NCI-H345 treated with DMSO at 0.1 percent for 48 hours (cell line): ENCODE measurements at regions not wholly inside any gene's neighbourhood (a gene's known extent, or its start where the extent isn't known, plus 50 kb on each side); places are given as distances from the start of the nearest gene placed in this dataset.

ENCODE experiments used
- DNase-seq: peaks from one replicate; lab custom pipeline; 2025; ENCODE audit not compliant: unreplicated experiment; lab: John Stamatoyannopoulos, UW

DNA sequence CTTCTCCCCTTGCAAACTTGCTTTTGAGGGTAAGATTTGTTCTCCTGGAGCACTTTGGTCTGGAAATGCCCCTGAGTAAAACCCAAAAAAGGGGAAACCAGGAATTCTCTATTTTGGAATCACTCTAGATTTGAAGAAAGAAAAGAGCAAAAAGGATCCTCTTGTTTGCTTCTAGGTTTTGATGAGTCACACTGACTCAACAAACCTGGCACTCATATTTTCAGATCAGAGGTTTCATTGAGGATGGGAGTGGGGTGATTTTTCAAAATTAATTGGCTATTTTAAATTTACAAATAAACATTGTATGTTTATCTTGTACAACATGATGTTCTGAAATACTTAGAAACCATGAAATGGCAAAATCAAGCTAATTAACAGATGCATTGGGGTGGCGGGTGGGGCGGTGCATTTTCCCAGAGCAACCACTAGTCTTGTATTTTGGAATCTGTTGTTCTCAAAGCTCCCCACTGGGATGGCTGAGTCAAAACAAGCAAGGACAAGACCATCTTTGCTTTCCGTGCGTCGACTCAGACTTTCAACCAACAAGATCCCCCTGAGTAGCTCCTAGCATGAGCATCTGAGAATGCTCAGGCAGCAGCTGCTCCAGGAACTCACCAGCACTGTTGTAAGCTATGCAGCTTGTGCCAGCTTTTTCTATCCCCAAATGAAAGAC lies 451.4 kb downstream of the WDR72 start:
- DNase-seq, result no peak

DNA sequence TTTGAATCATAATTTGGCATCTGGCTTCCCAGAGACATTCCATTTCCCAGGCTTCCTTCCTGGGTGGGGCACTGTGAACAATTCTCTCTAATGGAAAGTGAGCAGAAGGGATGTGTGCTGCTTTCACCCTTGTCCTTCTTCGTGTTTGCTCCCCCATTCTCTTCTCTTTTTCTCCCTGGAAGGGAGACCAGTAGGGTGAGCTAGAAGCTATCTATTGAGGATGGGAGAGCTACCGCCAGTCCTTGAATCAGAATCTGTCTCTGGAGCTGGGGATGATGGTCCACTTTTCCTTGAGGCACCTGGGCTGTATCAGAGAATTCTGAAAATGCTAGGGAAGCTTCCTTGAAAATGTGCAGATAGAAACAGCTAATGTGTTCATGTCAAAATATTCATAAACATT lies 453.9 kb downstream of the WDR72 start:
- no peak for DNase-seq

DNA sequence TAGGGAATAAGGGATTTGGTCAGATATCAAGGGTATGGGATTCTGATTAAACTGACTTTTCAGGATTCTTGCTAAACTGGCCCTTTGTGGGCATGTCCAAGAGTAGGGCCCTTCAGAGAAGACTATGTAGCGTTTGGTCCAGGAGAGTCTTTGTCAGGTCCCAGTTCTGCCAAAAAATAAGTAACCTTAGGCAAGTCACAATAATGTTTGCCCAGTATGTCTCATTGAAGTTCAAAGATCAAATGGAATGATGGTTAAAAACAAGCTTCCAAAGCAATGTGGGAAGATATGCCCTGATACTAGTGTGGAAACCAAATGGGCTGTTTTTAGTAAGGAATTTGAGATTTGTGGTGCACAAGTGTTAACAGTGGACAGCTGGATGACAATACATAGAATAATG lies 454.4 kb downstream of the WDR72 start:
- no peak for DNase-seq

DNA sequence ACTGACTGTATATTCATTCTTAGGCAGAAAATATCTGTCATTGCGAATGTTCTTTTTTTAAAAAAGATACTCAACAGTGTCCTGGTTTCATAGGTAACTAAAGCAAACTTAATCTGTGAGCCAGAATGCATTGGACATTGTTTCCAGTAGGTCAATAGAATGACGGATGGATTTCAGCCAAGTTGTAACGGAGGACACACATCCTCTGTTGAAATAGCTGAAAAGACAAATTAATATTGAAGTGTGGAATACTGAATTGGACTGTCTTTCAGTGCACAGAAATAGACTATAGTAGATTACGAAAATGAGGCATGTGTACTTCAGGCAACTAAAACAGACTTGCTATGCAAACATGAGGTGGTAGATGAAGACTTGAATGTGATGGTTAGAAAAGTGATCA lies 461.6 kb downstream of the WDR72 start:
- no peak for DNase-seq

DNA sequence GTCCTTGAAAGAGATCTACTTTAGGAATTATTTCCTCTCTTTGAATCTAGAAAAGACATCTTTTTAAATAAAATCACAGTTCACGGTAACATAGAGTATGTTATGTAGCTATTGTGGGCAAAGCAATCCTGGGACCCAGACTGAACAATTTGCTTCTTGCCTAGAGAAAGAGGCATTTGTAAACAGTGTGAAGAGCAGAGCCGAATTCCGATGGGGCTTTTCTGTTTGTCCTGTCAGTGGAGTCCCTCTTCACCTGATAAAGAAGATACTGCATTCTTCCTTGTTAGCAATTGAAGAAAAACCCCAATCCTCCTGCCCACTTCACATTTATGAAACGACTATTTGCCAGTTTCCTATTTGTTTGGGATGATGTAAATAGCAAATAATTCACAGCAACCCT lies 462.9 kb downstream of the WDR72 start:
- DNase-seq, result no peak

DNA sequence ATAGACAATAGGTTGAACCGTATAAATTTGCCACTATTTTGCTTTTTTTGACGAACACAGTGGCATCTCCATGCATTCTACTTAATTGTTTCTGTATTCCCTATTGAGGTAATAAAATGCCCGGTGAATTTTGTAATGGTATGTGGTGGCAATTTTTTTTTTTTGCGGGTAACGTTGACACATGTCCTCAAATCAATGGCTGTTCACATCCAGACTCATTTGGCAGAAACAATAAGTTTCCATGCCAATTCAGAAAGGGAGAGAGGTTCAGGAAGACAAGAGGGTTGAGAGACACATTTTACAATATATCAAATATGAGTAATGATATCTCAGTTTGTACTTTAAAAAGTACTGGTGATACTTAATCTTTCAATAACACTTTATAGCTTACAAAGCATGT lies 463.9 kb downstream of the WDR72 start:
- no peak for DNase-seq

DNA sequence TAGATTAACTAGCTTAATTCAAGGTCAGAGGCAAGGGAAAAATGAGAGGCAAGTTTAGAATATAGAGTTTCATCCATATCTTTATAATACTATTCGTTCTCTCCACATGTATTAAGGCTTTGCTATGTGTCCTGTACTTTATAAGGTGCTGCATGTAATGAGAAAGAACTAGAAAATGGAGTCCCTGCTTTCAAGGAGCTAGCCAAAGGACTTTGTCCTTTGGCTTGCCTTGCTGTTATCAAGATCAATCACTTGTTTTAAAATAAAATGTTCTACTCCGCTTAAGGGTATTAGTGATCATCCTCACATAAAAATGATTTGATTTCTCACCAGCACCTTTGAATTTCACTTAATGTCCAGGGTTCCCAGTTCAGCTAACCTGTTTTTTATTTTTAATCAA lies 470.9 kb downstream of the WDR72 start:
- DNase-seq, result no peak

DNA sequence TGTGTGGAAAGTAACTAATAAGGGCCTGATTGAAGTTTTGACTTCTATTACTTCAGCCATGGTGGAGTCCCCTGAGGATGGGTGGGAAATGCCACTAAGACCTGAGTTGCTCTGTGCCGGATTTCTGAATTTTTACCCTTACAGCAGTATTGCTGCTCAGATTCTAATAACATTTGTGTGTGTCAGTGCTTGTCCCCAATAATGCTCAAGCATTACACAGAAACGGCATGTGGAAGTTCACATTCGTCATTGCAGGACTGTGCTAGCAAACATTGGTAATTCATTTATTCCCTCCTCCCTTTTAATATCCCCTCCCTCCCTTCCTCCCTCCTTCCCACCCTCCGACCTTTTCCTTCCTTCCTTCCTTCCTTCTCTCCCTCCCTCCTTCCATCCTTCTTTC lies 484.5 kb upstream of the ONECUT1 start:
- DNase-seq, result no peak

DNA sequence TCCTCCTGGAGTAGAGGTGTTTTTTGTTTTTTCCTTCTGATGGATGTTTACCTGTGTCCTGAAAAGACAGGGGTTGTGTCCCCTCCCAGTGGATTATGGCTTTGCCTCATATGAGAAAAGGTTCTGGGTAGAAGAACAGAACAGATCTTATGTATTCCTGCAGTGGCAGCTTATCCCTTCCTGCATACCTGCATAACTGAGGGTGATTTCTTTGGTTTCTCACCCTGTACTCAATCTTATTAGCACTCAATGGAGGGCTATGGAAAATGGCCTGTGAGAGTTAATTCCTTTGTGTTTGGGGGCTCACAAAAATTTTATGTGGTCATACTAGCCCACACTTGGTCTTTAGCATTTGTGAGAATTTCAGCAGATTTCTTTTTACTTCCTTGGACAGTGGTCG lies 482.0 kb upstream of the ONECUT1 start:
- DNase-seq, result no peak

DNA sequence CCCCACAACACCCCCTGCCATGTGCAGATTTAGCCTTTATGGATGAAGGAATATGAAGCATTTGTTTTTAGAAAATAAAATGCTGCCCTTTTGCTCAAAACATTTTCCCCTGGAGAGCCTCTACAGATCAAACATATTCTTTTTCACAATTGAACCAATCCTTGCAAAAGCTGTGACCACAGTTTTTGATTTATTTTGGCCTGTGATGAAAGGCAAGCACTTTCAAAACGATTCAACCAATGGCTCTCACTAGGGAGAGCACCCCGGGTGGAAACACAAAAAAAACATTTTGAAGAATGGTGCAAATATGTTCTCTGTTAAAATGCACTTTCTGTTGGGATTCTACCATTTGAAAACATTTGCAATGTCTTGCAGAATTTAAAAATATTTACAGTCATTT lies 476.0 kb upstream of the ONECUT1 start:
- DNase-seq, result no peak

DNA sequence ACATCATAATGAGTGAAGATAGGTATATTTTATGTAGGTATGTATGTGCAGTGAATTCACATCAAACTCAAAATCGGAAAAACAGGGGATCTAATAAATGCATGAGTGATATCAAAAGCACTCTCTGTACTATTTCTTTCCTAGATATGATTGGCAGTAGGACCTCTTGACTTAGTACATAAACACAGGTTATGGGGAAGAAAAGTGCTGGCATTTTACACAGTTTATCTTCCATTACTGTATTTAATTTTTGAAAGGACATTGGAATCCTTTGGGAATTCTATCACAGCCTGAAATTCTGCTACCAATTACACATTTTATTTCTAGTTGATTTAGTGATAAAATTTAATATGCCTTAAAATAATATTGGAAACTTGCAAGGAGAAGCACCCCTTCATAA lies 470.5 kb upstream of the ONECUT1 start:
- no peak for DNase-seq

DNA sequence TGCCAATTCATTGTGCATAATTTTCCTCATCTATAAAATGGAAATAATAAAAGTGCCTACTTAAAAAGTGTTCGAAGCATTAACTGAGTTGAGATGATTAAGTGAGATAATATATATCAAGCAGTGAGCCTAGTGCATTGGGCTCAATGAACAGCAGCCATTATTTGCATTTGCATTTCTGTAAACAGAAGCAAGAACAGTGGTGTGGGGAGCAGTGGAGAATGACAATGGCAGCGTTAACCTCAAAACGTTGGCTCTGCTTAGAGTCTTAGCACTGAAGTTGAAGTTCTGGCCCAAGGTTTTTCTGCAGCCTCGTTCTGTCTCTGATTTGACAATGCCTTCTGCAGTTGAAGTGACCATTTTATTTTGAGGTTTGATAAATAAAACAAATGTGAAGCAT lies 466.3 kb upstream of the ONECUT1 start:
- no peak for DNase-seq

DNA sequence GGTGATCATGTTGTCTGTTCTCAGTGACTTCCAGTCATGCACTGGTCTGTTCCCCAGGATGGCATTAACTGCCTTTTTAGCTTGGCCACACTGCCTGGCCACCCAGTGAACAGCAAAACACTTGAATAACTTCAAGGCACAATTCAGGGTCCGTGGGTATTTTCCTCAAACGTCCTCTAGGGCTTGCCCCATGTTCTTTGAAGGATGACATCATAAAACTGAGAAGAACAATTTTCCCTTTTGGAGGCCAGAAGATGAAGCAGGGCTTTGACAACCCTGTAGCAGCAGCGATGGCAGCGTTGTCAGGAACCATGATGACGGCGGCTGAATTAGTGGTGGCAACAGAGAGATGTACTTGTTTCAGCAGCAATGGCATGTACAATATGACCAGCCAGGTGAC lies 465.9 kb upstream of the ONECUT1 start:
- DNase-seq, result no peak

DNA sequence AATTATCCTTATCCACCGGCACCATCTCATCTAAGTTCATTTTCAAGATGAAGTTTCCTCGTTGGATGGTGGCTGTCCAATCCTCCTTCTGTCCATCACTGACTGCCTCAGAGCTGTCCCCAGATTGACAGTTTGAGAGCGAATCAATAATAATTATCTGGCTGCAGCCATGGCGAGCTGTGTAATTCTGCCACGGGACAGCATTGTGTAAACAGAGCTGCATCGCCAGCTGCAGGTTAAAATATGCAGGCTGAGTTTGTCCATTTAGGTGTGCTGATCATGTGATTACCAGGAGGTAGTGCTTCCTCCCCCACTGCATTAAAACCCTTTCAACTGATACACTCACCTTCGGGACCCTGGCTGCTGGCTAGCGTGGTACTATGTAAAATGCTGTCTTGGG lies 461.9 kb upstream of the ONECUT1 start:
- peak; percentile 2 for DNase-seq

DNA sequence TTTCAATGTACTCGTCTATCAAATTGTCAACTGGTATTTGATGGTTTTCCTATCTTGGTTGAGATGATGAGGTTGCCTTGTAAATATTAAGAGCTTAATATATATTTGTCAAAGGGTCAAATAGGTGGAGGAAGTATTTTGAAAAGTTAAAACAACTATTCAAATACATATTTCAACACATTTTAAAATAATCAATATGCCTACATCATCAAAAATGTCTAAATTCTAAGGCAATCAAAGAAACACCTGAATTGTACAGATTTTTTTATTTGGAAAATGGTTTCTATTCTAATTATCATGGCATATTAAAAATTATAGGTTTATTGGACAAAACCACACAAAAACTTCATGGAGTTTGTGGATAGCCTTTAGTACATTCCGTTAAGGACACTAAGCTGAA lies 461.4 kb upstream of the ONECUT1 start:
- no peak for DNase-seq

DNA sequence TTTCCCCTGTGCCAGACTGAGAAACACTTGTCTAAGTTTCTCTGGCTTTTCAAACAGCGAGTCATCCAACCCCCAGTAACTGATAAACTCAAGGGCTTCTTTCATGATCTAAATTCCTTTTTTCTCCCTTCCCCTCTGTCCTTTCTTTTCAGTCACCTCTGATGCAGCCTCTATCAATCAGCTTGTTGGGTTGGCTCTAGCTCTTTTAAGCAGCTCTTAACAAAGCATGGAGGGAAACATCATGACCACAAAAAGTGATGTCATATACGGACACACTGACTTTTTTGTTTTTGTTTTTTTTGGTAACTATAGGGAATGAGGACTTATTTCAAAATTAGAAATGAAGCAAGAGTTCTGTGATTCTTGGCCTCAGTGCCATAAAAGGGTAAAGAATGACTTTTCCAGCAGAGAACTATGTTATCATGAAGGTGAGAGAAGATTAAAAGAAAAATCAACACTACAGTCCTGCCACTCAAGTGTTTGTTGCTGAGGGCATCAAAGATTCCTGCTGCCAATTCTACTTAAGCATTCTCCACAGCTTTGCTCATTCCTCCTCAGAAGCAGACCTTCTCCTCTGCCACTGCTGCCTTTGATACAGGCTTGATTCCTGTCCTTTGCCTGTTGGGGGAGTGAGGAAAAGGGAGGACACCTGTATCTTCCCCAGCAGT lies 457.0 kb upstream of the ONECUT1 start:
- no peak for DNase-seq

DNA sequence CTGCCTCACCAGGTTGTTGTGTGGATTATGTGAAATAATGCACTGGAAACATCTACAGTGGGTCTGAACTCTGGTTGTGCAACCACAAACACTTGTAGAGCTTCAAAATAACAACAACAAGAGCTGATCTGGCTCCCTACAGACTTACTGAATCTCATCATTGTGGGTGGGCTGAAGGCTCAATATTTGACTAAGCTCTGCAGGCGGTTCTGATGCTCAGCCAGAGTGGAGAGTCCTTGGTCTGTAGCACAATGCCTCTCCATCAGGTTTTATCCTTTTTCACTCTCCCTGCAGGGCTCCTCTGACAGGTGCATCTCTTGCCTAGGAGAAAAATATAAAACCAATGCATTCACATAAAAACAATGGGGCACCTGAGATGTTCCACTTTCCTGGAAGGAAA lies 456.3 kb upstream of the ONECUT1 start:
- DNase-seq, result peak; percentile 79

DNA sequence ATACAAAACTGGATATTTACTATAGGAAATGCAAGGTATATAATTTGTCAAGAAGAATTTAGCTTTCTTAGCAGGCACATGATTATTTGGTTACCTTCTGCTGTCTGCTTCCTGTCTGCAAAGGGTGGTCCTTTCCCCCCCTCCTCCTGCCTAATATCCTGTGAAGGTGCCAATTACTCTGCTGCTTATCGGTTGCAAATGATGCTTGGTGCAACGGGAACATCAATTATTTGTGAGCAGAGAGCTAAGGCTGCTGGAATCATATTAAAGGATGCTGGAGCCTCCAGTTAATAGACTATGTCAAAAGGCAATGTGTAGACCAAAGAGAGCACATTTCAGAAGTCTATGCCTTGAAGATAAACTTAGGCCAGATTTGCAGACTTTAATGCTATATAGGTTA lies 443.7 kb upstream of the ONECUT1 start:
- no peak for DNase-seq

DNA sequence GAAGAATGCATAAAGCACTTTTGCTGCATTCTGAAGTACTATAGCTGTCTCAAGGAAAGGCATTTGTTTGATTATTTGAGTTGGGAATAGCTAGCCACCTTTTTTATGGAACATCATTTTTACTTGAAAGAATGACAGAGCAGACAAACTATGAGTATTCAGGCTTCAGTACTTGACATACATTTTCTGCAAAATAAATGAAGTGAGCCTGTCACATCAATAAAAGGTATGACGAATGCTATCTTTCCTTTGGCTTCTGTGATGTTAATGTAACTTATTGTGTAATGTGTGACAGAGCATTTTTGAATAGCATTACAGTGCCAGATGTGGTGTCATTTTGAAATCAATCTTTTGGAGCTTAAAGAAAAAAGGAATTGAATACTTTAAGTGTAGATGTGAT lies 440.3 kb upstream of the ONECUT1 start:
- no peak for DNase-seq

DNA sequence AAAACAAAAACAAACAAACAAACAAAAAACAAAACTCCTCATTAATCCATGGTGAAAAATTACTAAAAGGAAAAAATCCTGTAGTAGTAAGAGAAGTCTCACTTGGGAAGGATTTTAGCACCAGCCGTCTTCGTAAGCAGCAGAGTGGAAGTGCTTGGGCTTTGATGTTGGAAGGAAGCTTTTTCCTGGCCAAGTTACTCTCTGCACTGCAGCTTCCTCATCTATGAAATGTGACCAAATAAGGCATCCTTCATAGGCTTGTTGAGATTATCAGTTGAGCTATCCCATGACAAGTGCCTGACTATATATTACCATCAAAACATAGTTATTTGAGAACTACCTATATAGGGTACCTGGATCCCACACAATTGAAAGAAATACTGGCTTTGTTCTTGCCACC lies 436.4 kb upstream of the ONECUT1 start:
- DNase-seq, result no peak

DNA sequence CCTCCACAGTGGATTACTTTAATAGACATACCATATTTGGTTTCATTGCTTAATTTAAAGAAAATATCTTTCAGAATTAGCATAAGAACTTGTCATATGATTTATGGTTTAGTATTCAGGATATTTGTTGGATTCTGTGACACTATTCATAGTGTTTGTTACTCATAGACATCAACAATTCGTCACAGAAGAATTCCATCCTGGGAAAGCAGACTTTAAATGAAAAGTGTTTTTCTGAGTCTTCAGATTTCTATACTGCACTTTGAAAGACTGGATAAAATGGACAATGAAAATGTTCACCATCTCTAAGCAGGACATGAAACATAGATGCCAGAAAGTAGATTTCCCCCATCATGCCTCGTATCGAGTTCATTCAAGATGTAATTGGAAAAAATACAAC lies 435.6 kb upstream of the ONECUT1 start:
- DNase-seq, result no peak

DNA sequence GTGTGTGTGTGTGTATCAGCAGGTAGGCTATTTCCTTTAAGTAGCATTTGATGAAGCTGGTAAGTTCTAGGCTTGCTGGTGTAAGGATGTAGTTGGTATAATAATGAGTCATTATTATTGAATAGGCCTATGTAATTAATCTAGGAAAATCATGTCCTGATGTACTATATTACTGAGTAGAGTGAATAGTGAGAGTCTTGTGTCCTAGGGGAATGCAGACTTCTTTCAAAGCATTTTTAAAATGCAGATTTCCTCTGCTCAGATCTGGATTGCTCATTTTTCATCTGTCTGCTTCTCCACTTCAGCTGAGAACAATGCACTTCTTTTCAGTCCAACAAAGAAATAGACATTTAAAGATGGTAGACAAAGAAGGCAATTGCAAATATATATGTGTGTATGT lies 434.2 kb upstream of the ONECUT1 start:
- DNase-seq, result no peak

DNA sequence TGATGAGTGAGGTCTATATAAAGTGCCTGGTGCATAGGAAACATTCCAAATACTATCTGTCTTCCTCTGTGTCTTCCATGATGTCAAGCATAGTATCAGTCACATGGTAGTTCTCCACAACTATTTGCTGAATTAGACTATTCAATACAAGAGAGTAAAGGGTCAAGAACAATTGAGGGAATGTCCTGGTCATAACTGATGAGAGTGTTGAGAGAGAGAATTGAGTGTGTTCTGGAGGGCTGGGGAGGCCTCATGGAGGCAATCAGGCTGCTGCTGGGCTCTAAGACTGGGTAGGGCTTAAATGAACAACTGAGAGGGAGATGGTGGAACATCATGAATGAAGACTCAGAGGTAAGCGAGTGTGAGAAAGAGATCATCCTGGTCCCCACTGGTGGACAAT lies 433.7 kb upstream of the ONECUT1 start:
- no peak for DNase-seq
